ENCODE measurements at regions not wholly inside any gene's neighbourhood (a gene's known extent, or its start where the extent isn't known, plus 50 kb on each side); places are given as distances from the start of the nearest gene placed in this dataset.

DNA sequence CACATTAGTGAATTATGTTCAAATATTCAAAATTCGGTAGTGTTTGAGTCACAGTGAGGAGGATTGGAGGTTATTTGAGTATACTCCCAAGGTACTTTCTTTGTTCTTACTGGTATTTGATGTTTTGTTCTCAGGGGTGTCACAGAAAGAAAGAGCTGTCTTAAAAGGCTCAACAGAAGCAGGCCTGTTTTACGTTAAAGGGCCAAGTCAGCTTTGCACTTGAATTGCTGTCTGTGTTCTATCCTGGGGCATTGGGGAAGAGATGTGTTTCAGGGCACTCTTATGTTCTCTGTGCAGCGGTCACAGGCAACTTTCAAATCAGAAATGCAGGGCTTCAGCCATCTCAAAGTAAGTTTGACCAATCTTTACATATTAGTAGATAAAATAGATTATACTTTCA is 1113.1 kb upstream of the LCORL start:
- TF ChIP-seq, protein P1, sequence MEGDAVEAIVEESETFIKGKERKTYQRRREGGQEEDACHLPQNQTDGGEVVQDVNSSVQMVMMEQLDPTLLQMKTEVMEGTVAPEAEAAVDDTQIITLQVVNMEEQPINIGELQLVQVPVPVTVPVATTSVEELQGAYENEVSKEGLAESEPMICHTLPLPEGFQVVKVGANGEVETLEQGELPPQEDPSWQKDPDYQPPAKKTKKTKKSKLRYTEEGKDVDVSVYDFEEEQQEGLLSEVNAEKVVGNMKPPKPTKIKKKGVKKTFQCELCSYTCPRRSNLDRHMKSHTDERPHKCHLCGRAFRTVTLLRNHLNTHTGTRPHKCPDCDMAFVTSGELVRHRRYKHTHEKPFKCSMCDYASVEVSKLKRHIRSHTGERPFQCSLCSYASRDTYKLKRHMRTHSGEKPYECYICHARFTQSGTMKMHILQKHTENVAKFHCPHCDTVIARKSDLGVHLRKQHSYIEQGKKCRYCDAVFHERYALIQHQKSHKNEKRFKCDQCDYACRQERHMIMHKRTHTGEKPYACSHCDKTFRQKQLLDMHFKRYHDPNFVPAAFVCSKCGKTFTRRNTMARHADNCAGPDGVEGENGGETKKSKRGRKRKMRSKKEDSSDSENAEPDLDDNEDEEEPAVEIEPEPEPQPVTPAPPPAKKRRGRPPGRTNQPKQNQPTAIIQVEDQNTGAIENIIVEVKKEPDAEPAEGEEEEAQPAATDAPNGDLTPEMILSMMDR (IDR thresholded peaks at IDR 0.05): no peak
- no peak for TF ChIP-seq POLR2A (IDR thresholded peaks at IDR 0.05)

All from heart left ventricle (tissue), 13 donors.